HG02870 (cell line): ENCODE measurements at regions not wholly inside any gene's neighbourhood (a gene's known extent, or its start where the extent isn't known, plus 50 kb on each side); places are given as distances from the start of the nearest gene placed in this dataset.
"Not testable (repeated sequence)": the region's sequence is repeated elsewhere in the genome, so short reads cannot be mapped to it uniquely, and the experiment has no call there.

ENCODE experiments used
- ATAC-seq: cut with Tn5 transposase; IDR thresholded peaks from one replicate; pipeline ENCODE4 v1.9.1; 2021; ENCODE audit warnings: mild to moderate bottlenecking, moderate library complexity; ENCODE audit not compliant: unreplicated experiment

- no peak for ATAC-seq
Measured at GRCh38 chrX:140172401-140172800, 207.1 kb upstream of the CXorf66 start.

GRCh38 chrX:140167551-140167950 is 202.2 kb upstream of the CXorf66 start:
- ATAC-seq = no peak

GRCh38 chrX:140165849-140166248 is 200.5 kb upstream of the CXorf66 start:
- no peak for ATAC-seq

DNA sequence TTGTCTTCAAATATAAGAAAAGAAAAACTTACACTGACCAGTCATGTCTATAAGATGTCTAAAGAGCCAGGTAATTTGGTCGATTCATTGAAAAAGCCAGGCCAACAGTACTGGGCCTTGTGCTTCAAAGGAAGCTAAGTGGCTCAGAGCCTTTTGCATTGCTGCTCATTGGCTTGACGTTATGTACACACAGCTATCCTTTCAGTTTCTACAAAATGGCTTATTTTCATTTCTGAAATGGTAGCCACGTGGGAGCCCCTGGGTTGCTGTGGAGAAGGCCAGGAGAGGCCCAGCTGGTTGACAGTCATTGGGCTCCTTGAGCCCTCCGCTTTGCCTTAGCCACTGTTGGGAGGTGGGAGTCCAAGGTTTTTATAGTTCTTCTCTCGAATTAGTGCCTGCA is 199.1 kb upstream of the CXorf66 start:
- ATAC-seq = no peak

- ATAC-seq = no peak
Measured at GRCh38 chrX:140163371-140164159, 198.2 kb upstream of the CXorf66 start.

GRCh38 chrX:140157611-140158010 is 192.3 kb upstream of the CXorf66 start:
- no peak for ATAC-seq

DNA sequence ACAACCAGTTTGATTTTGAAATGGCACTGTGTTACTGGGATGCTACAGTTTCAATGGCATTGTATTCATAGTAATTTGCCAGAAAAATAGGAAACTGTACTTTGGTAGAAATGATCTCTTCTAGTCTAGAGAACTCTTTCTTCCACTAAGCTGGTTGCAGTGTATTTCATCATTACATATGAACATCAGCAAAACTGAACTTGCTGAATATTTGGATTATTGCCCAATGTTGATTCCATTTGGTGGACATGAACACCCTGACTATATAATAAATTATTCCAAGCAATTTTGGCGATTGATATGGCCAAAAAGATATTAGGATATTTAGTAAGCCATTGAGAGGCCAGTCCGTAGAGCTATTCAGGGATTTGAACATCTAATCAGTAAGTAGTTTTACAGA is 191.8 kb upstream of the CXorf66 start:
- ATAC-seq = no peak

DNA sequence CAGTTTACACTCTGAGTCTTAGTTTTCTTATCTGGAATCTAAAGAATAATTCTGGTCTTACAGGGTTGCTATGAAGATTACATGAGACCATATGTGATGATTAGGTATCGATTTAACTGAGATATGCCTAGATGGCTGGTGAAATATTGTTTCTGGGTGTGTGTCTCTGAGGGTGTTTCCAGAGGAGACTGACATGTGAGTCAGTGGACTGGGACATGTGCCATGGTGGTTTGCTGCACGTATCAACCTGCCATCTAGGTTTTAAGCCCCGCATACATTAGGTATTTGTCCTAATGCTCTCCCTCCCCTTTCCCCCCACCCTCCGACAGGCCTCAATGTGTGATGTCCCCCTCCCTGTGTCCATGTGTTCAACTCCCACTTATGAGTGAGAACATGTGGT is 186.0 kb upstream of the CXorf66 start:
- ATAC-seq = no peak

DNA sequence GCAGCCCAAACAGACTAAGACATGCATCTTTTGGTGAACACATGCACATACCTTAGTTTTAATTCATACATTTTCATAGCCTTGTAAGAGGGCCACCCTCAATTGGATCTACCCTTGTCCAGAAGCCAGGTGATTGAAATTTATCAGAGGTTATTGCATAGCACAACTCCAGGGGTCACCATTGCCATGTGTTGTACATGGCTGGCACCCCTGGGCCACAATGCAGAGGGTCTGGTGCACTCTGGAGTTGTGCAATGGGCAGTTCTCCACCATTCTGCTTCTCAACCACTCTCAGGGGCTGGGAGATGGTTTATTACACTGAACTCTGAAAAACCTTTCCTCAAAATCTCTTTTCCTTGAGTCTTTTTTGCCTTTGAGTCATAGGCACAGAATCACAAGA is 184.4 kb upstream of the CXorf66 start:
- ATAC-seq = no peak

DNA sequence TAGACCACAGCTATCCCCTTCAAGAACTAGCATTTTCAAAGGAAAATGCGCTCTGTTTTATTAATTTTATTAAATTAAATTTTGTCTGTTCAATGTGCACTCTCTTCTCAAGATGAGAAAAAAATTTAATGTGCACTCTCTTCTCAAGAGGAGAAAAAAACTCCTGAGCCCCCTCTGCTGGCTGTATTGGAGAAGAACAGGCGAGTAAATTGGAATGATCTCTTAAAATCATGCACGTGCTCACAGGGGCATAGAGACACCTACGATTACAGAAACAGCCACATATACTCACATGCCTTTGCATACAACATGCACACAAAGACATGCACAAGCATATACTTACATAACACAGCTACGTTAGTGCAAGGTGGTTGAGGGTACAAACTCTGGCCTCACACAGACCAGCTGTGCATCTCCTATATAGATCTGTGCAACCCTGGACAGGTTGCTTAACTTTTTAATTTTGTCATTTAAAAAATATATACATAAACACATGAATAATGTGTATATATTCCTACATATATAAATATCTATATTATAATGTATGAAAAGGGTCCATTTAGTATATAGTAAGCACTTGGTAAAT is 176.2 kb upstream of the CXorf66 start:
- ATAC-seq = peak; percentile 73

DNA sequence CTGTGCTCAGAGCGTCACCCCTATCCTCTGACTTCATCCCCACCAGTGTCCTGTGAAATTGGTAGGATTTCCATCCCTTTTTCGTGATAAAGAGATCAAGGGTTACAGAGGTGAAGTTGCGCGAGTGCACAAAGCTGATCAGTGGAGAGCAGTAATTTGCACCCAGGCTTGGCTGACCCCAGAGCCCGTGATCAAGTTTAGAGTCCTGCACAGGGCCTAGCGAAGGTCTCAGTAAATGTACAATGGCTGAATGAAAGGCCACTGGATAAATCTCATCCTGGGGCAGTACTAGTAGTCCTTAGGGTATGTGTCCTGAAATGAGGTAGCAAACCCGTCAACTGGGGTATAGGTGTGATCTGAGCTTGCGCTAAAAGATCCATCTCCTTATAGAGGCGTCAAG is 173.2 kb upstream of the CXorf66 start:
- not testable (repeated sequence) for ATAC-seq

DNA sequence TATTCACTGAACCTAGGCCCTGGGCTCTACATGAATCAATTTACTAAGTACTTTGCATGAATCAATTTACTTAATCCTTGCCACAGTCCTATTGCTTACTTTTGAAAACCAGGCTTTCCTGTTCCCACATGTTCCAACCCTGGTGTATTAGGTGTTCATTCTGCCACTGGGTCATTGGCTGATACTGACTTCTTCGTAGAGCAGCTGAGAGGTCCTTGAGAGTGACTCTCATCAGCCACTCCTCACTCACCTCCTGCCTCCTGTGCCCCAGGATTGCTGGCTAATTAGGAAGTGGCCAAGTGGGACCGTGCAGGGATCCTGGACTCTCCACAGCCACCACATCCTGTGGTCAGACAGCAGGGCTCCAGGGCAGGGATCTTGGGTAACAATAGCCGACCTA is 172.7 kb upstream of the CXorf66 start:
- not testable (repeated sequence) for ATAC-seq

DNA sequence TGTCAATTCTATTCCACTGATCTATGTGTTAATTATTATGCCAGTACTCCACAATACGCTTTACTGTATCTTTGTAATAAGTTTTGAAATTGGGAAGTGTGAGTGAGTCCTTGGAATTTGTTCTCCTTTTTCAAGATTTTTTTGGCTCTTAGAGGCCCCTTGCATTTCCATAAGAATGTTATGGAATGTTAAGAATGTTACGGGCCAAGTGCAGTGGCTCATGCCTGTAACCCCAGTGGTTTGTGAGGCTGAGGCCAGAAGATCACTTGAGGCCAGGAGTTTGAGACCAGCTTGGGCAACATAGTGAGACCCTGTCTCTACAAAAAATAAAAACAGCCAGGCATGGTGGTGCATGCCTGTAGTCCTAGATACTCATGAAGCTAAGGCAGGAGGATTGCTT is 167.6 kb upstream of the CXorf66 start:
- ATAC-seq = no peak

DNA sequence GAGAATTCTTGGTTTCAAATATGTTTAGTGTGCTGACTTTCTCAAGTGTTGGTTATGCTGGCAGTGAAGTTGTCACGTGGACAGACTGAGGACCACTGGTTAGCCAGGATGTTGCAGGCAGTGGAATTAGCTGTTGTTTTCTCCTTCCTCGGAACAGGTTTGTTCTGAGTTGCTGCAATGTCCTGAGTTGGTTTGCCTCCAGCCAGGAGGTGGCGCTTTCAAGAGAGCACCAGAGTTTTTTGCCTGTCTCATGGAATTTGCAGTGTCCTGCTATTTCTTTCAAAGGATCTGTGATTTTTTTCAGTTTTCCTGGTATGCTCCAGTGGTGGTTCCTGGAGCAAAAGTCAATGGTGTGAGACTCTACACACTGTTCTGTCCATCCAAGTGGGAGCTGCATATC is 158.1 kb upstream of the CXorf66 start:
- ATAC-seq = no peak

DNA sequence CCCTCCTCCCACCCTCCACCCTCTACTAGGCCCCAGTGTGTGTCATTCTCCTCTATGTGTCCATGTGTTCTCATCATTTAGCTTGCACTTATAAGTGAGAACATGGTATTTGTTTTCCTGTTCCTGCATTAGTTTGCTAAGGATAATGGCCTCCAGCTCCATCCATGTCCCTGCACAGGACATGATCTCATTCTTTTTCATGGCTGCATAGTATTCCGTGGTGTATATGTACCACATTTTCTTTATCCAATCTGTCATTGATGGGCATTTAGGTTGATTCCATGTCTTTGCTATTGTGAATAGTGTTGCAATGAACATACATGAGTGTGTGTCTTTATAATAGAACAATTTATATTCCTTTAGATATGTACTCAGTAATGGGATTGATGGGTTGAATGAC is 148.7 kb upstream of the CXorf66 start:
- not testable (repeated sequence) for ATAC-seq

GRCh38 chrX:140110081-140110650 is 144.8 kb upstream of the CXorf66 start:
- ATAC-seq = no peak

DNA sequence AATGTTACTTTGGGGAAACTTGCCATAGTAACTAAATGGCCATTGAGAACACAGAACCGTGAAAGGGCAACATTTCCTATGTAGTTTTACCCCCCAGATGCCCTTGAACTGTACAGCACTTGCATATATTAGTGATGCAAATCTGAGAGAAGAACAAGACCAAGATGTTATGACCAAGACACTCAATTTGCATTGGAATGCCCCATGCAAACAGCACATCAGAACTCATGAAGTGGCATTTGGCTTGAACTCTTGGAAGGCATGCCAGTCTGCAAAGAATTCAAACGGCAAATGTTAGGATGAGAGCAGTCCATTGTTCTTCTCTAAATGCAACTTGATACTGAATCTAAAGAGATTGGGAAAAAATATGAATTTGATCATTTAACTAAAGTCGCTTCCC is 139.4 kb upstream of the CXorf66 start:
- ATAC-seq = no peak

DNA sequence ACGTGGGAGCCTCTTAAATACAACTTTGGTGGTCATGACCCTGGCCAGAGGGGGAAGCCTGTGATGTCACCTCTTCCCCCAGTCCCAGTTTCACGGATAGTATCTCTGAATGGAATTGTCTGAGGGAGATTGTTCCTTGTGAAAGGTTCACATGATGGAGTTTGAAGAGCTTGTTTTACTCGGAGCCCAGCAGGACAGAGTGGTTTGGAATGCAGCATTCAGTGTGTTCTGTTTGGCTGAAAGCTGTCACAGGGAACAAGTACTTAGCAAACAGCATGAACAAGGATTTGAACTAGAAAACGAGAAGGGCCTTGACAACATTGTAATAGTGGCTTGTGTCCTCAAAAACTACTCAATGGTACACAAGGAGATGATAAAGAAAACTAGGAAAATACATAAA is 133.9 kb upstream of the CXorf66 start:
- ATAC-seq = no peak

DNA sequence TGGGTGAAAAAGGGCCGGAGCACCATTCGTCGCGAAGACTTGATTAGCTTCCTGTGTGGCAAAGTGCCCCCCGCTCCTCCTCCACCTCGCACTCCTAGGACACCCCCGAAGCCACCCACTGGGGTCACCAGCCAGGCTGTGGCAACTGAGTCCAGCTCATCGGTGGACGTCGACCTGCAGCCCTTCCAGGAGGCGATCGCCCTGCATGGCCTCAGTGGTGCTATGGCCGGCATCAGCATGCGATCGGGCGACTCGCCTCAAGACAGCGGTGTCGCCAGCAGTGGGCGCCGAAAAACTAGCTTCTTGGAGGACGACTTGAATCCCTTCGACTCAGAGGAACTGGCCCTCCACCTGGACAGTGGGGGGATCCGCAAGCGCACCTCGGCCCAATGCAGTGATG is 126.8 kb upstream of the CXorf66 start:
- no peak for ATAC-seq

DNA sequence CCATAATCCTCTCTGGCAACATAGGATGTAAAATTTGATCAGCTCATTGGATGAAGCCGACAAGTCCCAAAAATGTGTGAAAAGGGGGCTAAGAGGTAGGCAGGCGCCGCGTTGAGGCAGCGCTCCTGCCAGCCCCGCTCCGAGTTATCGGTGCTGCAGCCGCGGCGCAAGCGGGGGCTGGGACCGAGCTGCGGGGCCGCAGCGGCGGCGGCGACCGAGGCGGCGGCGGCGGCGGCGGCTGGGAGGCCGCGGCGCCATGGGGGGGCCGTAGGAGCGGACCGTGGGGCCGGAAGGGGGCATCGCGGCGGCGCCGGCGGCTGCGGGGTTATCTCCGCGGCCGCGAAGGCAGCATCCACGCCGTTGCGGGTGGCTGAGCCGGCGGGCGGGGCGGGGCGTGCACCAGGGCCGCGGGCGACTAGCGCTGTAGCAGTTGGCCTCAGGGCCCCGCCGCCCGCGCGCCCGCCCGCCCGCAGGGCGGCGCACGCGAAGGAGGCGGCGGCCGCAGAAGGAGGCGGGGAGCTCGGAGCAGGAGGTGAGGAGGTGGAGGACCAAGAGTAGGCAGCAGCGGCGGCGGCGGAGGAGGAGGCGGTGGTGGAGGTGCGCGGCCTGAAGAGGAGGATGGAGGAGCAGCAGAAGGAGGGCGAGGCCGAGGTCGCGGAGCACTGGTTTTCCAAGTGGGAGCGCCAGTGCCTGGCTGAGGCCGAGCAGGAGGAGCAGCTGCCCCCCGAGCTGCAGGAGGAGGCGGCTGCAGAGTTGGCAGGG is 126.0 kb upstream of the CXorf66 start:
- ATAC-seq = peak; percentile 57

DNA sequence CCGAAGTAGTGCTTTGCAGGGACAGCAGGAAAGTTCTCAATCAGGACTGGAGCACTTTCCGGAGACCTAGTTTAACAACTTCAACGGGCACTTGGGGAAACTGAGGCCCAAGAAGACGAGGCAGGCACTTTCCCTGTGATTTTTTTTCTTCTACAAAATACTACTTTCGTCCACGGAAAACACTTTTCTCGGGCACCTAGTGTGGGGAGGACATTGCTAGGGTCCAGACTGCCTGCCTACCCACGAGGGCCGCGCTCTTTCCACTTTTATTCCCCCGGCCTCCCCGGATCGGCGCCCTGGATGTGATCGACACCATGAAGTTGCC is 125.4 kb upstream of the CXorf66 start:
- ATAC-seq = no peak

DNA sequence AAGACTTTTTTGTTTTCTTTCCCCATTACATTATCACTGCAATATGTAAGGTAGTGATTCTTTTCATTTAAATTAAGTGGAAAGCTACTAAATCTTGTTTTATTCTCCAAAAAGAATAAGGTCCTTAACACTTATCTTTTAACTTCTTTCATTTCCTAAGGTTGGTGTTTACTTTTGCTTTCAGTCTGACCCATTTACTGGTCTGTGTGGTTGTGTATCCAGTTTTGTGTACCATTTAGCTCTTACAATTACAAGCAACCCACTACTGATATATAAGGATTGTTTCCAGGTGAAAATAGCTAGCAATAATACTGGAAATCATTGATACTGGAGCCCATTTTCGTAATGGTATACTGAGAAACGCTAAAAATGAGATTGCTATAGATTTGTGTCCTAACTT is 123.1 kb upstream of the CXorf66 start:
- ATAC-seq = no peak
